HG02678 (cell line): ENCODE measurements at regions not wholly inside any gene's neighbourhood (a gene's known extent, or its start where the extent isn't known, plus 50 kb on each side); places are given as distances from the start of the nearest gene placed in this dataset.
"Not testable (repeated sequence)": the region's sequence is repeated elsewhere in the genome, so short reads cannot be mapped to it uniquely, and the experiment has no call there.

ENCODE experiments used
- ATAC-seq: cut with Tn5 transposase; IDR thresholded peaks from one replicate; pipeline ENCODE4 v1.9.1; 2021; ENCODE audit warnings: mild to moderate bottlenecking, moderate library complexity; ENCODE audit not compliant: unreplicated experiment

GRCh38 chr5:106408141-106408540 is 1262.6 kb downstream of the EFNA5 start:
- no peak for ATAC-seq

- no peak for ATAC-seq
Observed at GRCh38 chr5:106401561-106401960, 1269.2 kb downstream of the EFNA5 start.

- no peak for ATAC-seq
Observed at GRCh38 chr5:106399391-106399790, 1271.3 kb downstream of the EFNA5 start.

GRCh38 chr5:106397700-106398099 is 1273.0 kb downstream of the EFNA5 start:
- no peak for ATAC-seq

GRCh38 chr5:106393276-106393675 is 1277.5 kb downstream of the EFNA5 start:
- ATAC-seq: no peak

- no peak for ATAC-seq
Observed at GRCh38 chr5:106392766-106393165, 1278.0 kb downstream of the EFNA5 start.

GRCh38 chr5:106387767-106388166 is 1283.0 kb downstream of the EFNA5 start:
- ATAC-seq: not testable (repeated sequence)

- no peak for ATAC-seq
Observed at GRCh38 chr5:106386287-106386686, 1284.5 kb downstream of the EFNA5 start.

GRCh38 chr5:106380736-106381135 is 1290.0 kb downstream of the EFNA5 start:
- no peak for ATAC-seq

- ATAC-seq: no peak
Observed at GRCh38 chr5:106376522-106376921, 1294.2 kb downstream of the EFNA5 start.

GRCh38 chr5:106374956-106375355 is 1295.8 kb downstream of the EFNA5 start:
- no peak for ATAC-seq

GRCh38 chr5:106368021-106368420 is 1302.7 kb downstream of the EFNA5 start:
- ATAC-seq: no peak

GRCh38 chr5:106367281-106367680 is 1303.5 kb downstream of the EFNA5 start:
- no peak for ATAC-seq

- ATAC-seq: no peak
Observed at GRCh38 chr5:106363578-106363977, 1307.2 kb downstream of the EFNA5 start.

GRCh38 chr5:106361905-106362304 is 1308.8 kb downstream of the EFNA5 start:
- ATAC-seq: no peak

- no peak for ATAC-seq
Observed at GRCh38 chr5:106331415-106331814, 1339.3 kb downstream of the EFNA5 start.

GRCh38 chr5:106324356-106324755 is 1346.4 kb downstream of the EFNA5 start:
- no peak for ATAC-seq

GRCh38 chr5:106321242-106321641 is 1349.5 kb downstream of the EFNA5 start:
- ATAC-seq: no peak

GRCh38 chr5:106314221-106314824 is 1356.4 kb downstream of the EFNA5 start:
- no peak for ATAC-seq

GRCh38 chr5:106312360-106312759 is 1358.4 kb downstream of the EFNA5 start:
- ATAC-seq: no peak

- ATAC-seq: no peak
Observed at GRCh38 chr5:106311230-106311915, 1359.4 kb downstream of the EFNA5 start.

GRCh38 chr5:106307265-106307664 is 1363.5 kb downstream of the EFNA5 start:
- no peak for ATAC-seq
